ENCODE measurements at regions not wholly inside any gene's neighbourhood (a gene's known extent, or its start where the extent isn't known, plus 50 kb on each side); places are given as distances from the start of the nearest gene placed in this dataset.

GRCh38 chr6:71371559-71371958 lies 82.9 kb downstream of the OGFRL1 start:
- TF ChIP-seq AR (CRISPR knock-in tag; IDR thresholded peaks at IDR 0.05) (no peak), PRRX2 (CRISPR knock-in tag; IDR thresholded peaks at IDR 0.05) (no peak), ARID4B (CRISPR knock-in tag; IDR thresholded peaks at IDR 0.05; ENCODE audit: borderline replicate concordance) (no peak), ESRRA (CRISPR knock-in tag; IDR thresholded peaks at IDR 0.05; ENCODE audit: borderline replicate concordance) (no peak), ZNF232 (CRISPR knock-in tag; IDR thresholded peaks at IDR 0.05) (no peak), TCF7 (CRISPR knock-in tag; IDR thresholded peaks at IDR 0.05; ENCODE audit: low read depth) (no peak), ZNF425 (CRISPR knock-in tag; conservative IDR thresholded peaks at IDR 0.05) (no peak), PRDM15 (CRISPR knock-in tag; IDR thresholded peaks at IDR 0.05) (no peak), FOXK1 (CRISPR knock-in tag; IDR thresholded peaks at IDR 0.05) (no peak), ZSCAN18 (CRISPR knock-in tag; IDR thresholded peaks at IDR 0.05) (no peak)
- H3K4me3 Mint-ChIP-seq = no peak overlapping the region
- H3K27ac Mint-ChIP-seq = no peak overlapping the region
- peaks cover 4% of the 10 kb centered on the region for H3K36me3 Mint-ChIP-seq
- ATAC-seq (no peak), DNase-seq (ENCODE audit: low spot score) (no peak)
- no peaks in the 10 kb centered on the region for H3K27me3 Mint-ChIP-seq (ENCODE audit: low read depth)
- peaks cover 15% of the 10 kb centered on the region for H3K9me3 Mint-ChIP-seq
- ChIA-PET POLR2A (no interaction called here), CTCF (no interaction called here)
- H3K4me1 Mint-ChIP-seq = peaks cover 16% of the 10 kb centered on the region

- no peak for ATAC-seq
- no peak overlapping the region for H3K4me3 Mint-ChIP-seq
- no peaks in the 10 kb centered on the region for H3K27me3 Mint-ChIP-seq (ENCODE audit: low read depth)
- peaks cover 10% of the 10 kb centered on the region for H3K9me3 Mint-ChIP-seq
- no peak overlapping the region for H3K27ac Mint-ChIP-seq
- peaks cover 4% of the 10 kb centered on the region for H3K36me3 Mint-ChIP-seq
- POLR2A ChIA-PET = no interaction called here
- CTCF ChIA-PET = interaction anchor here (0.9 to 1.0 kb wide), 2 partner anchors 13 to 136 kb away, joined by 3 to 5 read pairs; no protein-coding TSS in a partner anchor
- H3K4me1 Mint-ChIP-seq = no peaks in the 10 kb centered on the region
- no peak for DNase-seq (ENCODE audit: low spot score)
- no peak for TF ChIP-seq ZNF671 (CRISPR knock-in tag; IDR thresholded peaks at IDR 0.05)
- no peak for TF ChIP-seq ZSCAN18 (CRISPR knock-in tag; IDR thresholded peaks at IDR 0.05)
- no peak for TF ChIP-seq NFYB (CRISPR knock-in tag; conservative IDR thresholded peaks at IDR 0.05; ENCODE audit: low read depth)
- TF ChIP-seq SP1 (CRISPR knock-in tag; conservative IDR thresholded peaks at IDR 0.05) = no peak
- no peak for TF ChIP-seq PREB (CRISPR knock-in tag; IDR thresholded peaks at IDR 0.05; ENCODE audit: borderline replicate concordance)
- TF ChIP-seq ZNF232 (CRISPR knock-in tag; IDR thresholded peaks at IDR 0.05) = no peak
- TF ChIP-seq HMGXB4 (CRISPR knock-in tag; IDR thresholded peaks at IDR 0.05) = no peak
Measured at GRCh38 chr6:71373943-71374342, 85.3 kb downstream of the OGFRL1 start.
